Tibial nerve (tissue), 3 donors: ENCODE measurements at regions not wholly inside any gene's neighbourhood (a gene's known extent, or its start where the extent isn't known, plus 50 kb on each side); places are given as distances from the start of the nearest gene placed in this dataset.

ENCODE experiments used
- POLR2A ChIP-seq, 2 donors: fragments of 450-650 bp; IDR thresholded peaks; one replicate each; pipeline ENCODE4 v1.6.1; 2017; ENCODE audit warnings: antibody characterized with exemption in 2 of 2, mild to moderate bottlenecking in 2 of 2, moderate library complexity in 2 of 2
- TF ChIP-seq, protein P1 (sequence below), 5 experiments: fragments of 200-600 bp in 3 of 5; fragments of 450-650 bp in 2 of 5; sonication (generic) in 3 of 5; IDR thresholded peaks; one replicate each; pipeline ENCODE4 v1.5.1; 2016 to 2019; ENCODE audit warnings: antibody characterized with exemption in 5 of 5, mild to moderate bottlenecking in 3 of 5, moderate library complexity in 2 of 5

DNA sequence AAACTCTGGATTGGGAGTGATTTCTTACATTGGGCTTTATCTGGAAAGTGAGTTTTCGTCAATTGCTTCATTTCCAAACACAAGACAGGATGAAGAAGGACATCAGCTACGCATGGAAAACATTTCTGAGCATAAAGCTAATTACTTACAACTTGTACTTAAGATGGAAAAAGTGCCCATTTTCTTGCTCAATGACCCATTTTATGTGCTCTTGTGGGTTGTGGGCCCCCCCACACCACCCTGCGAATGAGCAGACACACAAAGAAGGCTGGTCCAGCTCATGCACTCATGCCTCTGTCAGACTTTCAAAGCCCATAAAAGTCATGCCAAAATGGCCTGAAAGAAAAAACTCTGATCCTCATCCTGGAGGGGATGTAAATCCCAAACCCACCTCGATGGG lies 663.0 kb downstream of the AJAP1 start:
- TF ChIP-seq, protein P1, sequence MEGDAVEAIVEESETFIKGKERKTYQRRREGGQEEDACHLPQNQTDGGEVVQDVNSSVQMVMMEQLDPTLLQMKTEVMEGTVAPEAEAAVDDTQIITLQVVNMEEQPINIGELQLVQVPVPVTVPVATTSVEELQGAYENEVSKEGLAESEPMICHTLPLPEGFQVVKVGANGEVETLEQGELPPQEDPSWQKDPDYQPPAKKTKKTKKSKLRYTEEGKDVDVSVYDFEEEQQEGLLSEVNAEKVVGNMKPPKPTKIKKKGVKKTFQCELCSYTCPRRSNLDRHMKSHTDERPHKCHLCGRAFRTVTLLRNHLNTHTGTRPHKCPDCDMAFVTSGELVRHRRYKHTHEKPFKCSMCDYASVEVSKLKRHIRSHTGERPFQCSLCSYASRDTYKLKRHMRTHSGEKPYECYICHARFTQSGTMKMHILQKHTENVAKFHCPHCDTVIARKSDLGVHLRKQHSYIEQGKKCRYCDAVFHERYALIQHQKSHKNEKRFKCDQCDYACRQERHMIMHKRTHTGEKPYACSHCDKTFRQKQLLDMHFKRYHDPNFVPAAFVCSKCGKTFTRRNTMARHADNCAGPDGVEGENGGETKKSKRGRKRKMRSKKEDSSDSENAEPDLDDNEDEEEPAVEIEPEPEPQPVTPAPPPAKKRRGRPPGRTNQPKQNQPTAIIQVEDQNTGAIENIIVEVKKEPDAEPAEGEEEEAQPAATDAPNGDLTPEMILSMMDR (IDR thresholded peaks at IDR 0.05): no peak
- no peak for TF ChIP-seq POLR2A (IDR thresholded peaks at IDR 0.05)
